Activated T-helper 2 cell treated with anti-CD3 and anti-CD28 coated beads, Interferon-gamma antibody, Interleukin-2, Interleukin-4, amounts not matched to agents 10 μg/mL and 5 μg/mL and 100 μg/mL, durations not matched to agents 14 hours and 24 hours and 36 hours (primary cell): ENCODE measurements at regions not wholly inside any gene's neighbourhood (a gene's known extent, or its start where the extent isn't known, plus 50 kb on each side); places are given as distances from the start of the nearest gene placed in this dataset.
"Not testable (repeated sequence)": the region's sequence is repeated elsewhere in the genome, so short reads cannot be mapped to it uniquely, and the experiment has no call there.

Source experiments
- DNase-seq: peaks from one replicate; pipeline ENCODE4 v3.0.0; 2021; ENCODE audit warnings: low spot score
- H3K27ac Mint-ChIP-seq: one replicate; pipeline ENCODE4 v1.8.0; 2021; ENCODE audit warnings: mixed read lengths
- H3K27me3 Mint-ChIP-seq: one replicate; pipeline ENCODE4 v1.8.0; 2021; ENCODE audit warnings: low read depth, mixed read lengths
- H3K36me3 Mint-ChIP-seq: one replicate; pipeline ENCODE4 v1.8.0; 2021; ENCODE audit warnings: low read depth, mixed read lengths
- H3K4me1 Mint-ChIP-seq: one replicate; pipeline ENCODE4 v1.8.0; 2021; ENCODE audit warnings: low read depth, mixed read lengths
- H3K4me3 Mint-ChIP-seq: one replicate; pipeline ENCODE4 v1.8.0; 2021; ENCODE audit warnings: low read depth, mild to moderate bottlenecking, moderate library complexity, mixed read lengths
- H3K9me3 Mint-ChIP-seq: one replicate; pipeline ENCODE4 v1.8.0; 2021; ENCODE audit warnings: mixed read lengths
- intact Hi-C: fragments of 100-400 bp; cut with micrococcal nuclease; formaldehyde crosslinking; loops from one replicate; pipeline ENCODE4 v1.15.1; 2023

DNA sequence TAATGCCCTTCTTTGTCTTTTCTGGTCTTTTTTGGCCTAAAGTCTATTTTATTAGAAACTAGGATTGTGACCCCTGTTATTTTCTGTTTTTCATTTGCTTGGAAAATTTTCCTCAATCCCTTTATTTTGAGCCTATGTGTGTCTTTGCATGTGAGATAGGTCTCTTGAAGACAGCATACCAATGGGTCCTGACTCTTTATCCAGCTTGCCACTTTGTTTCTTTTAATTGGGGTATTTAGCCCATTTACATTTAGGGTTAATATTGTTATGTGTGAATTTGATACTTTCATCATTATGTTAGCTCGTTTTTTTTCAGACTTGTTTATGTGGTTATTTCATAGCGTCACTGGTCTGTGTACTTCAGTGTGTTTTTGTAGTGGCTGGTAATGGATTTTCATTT is 682.6 kb downstream of the JRKL start:
- Mint-ChIP-seq H3K9me3 (peaks cover 47% of the 10 kb centered on the region), H3K36me3 (no peaks in the 10 kb centered on the region), H3K27ac (no peak overlapping the region), H3K4me3 (no peak overlapping the region), H3K4me1 (no peaks in the 10 kb centered on the region), H3K27me3 (no peaks in the 10 kb centered on the region)
- no peak for DNase-seq
- intact Hi-C loops: no loop called here

DNA sequence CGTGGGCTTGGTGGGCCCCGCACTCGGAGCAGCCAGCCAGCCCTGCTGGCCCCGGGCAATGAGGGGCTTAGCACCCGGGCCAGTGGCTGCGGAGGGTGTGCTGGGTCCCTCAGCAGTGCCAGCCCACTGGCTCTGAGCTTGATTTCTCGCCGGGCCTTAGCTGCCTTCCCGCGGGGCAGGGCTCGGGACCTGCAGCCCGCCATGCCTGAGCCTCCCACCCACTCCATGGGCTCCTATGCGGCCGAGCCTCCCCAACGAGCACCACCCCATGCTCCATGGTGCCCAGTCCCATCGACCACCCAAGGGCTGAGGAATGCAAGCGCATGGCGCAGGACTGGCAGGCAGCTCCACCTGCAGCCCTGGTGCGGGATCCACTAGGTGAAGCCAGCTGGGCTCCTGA is 686.9 kb downstream of the JRKL start:
- H3K4me1 Mint-ChIP-seq, H3K27ac Mint-ChIP-seq, H3K27me3 Mint-ChIP-seq, H3K4me3 Mint-ChIP-seq, DNase-seq, H3K36me3 Mint-ChIP-seq, intact Hi-C loops: not testable (repeated sequence)
- peaks cover 43% of the 10 kb centered on the region for H3K9me3 Mint-ChIP-seq

DNA sequence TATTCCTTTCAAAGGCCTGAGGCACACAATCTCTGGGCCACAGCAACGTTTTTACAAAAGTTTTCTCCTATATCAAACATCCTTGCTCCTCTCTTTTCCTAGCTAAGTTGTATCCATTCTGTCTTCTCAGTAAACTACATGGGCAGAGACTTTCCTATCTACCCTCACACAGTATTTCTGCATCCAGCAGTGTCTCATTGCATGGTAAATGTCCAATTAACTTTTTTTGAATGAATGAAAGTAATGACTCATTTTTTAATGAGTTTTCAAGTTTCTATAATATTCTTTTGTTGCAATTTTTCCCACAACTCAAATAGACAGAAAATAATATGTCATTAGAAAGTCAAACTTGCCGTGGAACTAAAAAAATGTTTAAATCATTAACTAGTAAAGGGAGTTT is 688.6 kb downstream of the JRKL start:
- Mint-ChIP-seq H3K27ac (no peak overlapping the region), H3K4me1 (no peaks in the 10 kb centered on the region), H3K4me3 (no peak overlapping the region), H3K27me3 (no peaks in the 10 kb centered on the region), H3K9me3 (peaks cover 31% of the 10 kb centered on the region), H3K36me3 (no peaks in the 10 kb centered on the region)
- DNase-seq: no peak
- intact Hi-C loops: no loop called here

DNA sequence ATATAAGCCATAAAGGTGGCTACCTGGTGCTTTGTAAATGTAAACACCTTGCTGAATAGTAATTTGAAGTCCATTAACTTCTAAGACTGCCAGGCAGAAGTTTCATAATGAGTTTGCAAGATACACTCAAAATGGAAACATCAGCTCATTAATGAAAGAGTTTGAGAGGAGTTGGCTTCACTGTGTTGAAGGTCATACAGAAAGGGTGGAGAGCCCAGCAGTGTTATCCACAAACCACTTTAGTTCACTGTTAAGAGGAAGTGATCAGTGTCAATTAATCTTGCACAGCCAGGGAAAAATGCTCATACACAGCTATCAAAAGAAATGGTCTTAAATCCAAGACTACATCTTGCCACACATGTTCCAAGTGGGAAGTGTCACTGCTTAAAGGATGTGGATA is 689.4 kb downstream of the JRKL start:
- no peak overlapping the region for H3K27ac Mint-ChIP-seq
- H3K36me3 Mint-ChIP-seq: no peaks in the 10 kb centered on the region
- intact Hi-C loops: no loop called here

DNA sequence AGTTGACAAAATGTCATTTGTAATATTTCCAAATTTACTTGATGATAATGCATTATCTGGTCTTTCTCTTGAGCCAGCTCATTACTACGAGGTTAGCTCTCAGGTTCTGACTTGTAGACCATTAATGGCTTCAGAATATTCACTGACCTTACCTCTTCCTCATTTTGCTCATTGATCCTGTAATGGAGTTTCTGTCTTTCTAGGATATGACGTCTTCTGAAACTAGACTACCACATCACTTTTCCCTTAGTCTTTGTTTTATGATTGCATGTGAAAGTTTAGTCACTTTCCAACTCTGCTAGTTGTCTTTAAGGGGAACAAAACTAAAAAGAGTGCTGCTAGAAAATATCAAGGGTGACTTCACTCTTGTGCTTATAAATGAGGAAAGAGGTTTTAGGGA is 697.6 kb downstream of the JRKL start:
- no peaks in the 10 kb centered on the region for H3K36me3 Mint-ChIP-seq
- intact Hi-C loops: no loop called here
- H3K4me3 Mint-ChIP-seq: no peak overlapping the region
- H3K27me3 Mint-ChIP-seq: no peaks in the 10 kb centered on the region
- no peak overlapping the region for H3K27ac Mint-ChIP-seq
- H3K4me1 Mint-ChIP-seq: no peaks in the 10 kb centered on the region
- DNase-seq: no peak
- peaks cover 21% of the 10 kb centered on the region for H3K9me3 Mint-ChIP-seq

More for the DNA sequence above, 689.4 kb downstream of the JRKL start:
- Mint-ChIP-seq H3K9me3 (peaks cover 26% of the 10 kb centered on the region), H3K27me3 (no peaks in the 10 kb centered on the region), H3K4me1 (no peaks in the 10 kb centered on the region), H3K4me3 (no peak overlapping the region)
- DNase-seq: no peak

DNA sequence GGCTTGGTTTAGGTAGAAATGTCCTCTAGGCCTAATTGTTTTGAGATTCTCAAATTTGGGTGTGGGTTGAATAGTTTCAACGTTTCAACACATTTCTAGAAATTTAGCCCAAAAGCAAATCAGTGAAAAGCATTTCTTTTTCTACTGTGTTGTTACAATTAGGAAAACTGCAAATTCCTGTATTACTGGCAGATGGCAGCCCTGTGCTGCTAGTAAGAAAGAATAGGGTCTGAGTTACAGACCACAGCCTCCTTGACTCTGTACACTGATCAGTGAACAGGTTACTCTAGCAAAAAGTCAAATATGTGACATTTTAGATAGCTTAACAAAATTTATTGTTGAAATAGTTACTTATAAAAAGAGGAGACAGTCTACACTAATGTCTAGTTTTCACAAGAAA is 703.0 kb downstream of the JRKL start:
- H3K36me3 Mint-ChIP-seq: no peaks in the 10 kb centered on the region
- no peaks in the 10 kb centered on the region for H3K4me1 Mint-ChIP-seq
- intact Hi-C loops: no loop called here
- DNase-seq: no peak
- H3K9me3 Mint-ChIP-seq: peaks cover 15% of the 10 kb centered on the region
- H3K4me3 Mint-ChIP-seq: no peak overlapping the region
- H3K27me3 Mint-ChIP-seq: no peaks in the 10 kb centered on the region
- no peak overlapping the region for H3K27ac Mint-ChIP-seq

DNA sequence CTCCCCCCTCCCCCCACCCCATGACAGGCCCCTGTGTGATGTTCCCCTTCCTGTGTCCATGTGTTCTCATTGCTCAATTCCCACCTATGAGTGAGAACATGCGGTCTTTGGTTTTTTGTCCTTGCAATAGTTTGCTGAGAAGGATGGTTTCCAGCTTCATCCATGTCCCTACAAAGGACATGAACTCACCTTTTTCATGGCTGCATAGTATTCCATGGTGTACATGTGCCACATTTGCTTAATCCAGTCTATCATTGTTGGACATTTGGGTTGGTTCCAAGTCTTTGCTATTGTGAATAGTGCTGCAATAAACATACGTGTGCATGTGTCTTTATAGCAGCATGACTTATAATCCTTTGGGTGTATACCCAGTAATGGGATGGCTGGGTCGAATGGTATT is 712.4 kb downstream of the JRKL start:
- H3K4me3 Mint-ChIP-seq, H3K27ac Mint-ChIP-seq, DNase-seq, H3K36me3 Mint-ChIP-seq, intact Hi-C loops, H3K4me1 Mint-ChIP-seq, H3K27me3 Mint-ChIP-seq: not testable (repeated sequence)
- peaks cover 26% of the 10 kb centered on the region for H3K9me3 Mint-ChIP-seq

- no peak for DNase-seq
- no peaks in the 10 kb centered on the region for H3K36me3 Mint-ChIP-seq
- intact Hi-C loops: no loop called here
- H3K4me3 Mint-ChIP-seq: no peak overlapping the region
- H3K27ac Mint-ChIP-seq: no peak overlapping the region
- no peaks in the 10 kb centered on the region for H3K4me1 Mint-ChIP-seq
- no peaks in the 10 kb centered on the region for H3K27me3 Mint-ChIP-seq
- peaks cover 15% of the 10 kb centered on the region for H3K9me3 Mint-ChIP-seq
Observed at GRCh38 chr11:97107604-97108003, 717.8 kb downstream of the JRKL start.

DNA sequence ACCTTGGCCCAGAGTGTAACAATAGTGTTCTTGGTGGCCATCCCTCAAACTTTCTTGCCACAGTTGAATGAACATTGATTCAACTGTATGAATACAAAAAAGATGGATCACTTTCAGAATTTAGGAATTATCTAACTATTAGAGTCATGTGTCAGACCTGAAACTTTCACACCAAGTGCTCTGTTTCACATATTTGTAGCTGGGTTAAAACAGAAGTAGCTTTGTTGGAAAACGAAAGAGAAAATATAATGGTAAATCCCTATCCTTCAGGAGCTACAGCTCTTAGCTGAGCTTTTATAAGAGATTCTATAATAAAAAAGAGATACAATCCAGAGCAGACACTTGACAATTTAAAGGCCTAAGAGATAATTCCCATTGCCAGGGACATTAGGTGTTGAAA is 719.3 kb downstream of the JRKL start:
- Mint-ChIP-seq H3K9me3 (peaks cover 5% of the 10 kb centered on the region), H3K4me3 (no peak overlapping the region), H3K36me3 (no peaks in the 10 kb centered on the region), H3K27me3 (no peaks in the 10 kb centered on the region), H3K4me1 (no peaks in the 10 kb centered on the region), H3K27ac (no peak overlapping the region)
- no peak for DNase-seq
- intact Hi-C loops: no loop called here

DNA sequence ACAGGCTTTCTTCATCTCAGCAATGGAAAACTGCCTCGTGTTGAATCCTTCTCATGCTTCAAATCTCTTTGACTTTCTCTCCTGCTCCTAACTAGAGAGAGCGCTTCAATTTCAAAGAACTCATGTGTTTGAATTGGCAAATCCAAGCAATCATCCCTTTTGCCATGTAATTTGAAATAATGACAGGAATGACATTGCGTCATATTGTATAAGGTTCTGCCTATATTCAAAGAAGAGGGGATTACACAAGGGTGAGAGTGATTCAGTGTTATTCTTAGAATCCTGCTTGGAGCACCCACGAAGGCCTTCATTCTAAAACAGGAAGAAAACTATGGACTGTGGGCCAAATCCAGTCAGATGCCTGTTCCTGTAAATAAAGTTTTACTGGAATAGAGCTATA is 720.6 kb downstream of the JRKL start:
- Mint-ChIP-seq H3K27me3 (no peaks in the 10 kb centered on the region), H3K27ac (no peak overlapping the region), H3K9me3 (peaks cover 4% of the 10 kb centered on the region), H3K36me3 (no peaks in the 10 kb centered on the region), H3K4me3 (no peak overlapping the region), H3K4me1 (no peaks in the 10 kb centered on the region)
- intact Hi-C loops: no loop called here
- DNase-seq: no peak

GRCh38 chr11:97111559-97111958 is 721.7 kb downstream of the JRKL start:
- no peaks in the 10 kb centered on the region for H3K4me1 Mint-ChIP-seq
- H3K4me3 Mint-ChIP-seq: no peak overlapping the region
- no peak overlapping the region for H3K27ac Mint-ChIP-seq
- no peak for DNase-seq
- no peaks in the 10 kb centered on the region for H3K27me3 Mint-ChIP-seq
- H3K9me3 Mint-ChIP-seq: peaks cover 4% of the 10 kb centered on the region
- no peaks in the 10 kb centered on the region for H3K36me3 Mint-ChIP-seq
- intact Hi-C loops: no loop called here

DNA sequence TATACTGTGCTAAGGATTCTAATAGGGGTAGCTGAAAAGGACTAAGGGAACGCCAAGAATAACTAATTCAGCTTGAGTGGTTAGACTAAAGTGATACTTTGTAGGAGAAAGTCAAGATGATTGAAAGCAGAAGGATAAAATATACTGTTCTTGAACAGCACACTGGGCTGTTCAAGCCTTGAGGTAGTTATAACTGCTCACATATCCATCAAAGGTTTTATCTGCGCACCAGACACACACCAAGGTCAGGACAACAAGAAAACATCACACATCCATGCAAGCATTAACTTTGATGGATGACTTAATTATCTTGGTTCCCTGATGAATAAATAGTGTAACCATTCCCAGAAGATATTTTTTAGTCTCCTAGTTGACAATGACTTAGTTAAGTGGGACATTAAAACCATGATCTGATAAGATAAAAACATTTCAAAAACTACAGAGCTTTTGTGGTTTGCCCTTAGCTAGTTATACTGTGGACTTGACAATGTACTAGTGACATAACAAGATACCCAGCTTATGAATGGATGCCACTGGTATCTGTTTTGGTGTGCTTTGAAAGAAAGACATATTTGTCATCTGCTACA is 728.9 kb downstream of the JRKL start:
- Mint-ChIP-seq H3K4me3 (no peak overlapping the region), H3K9me3 (no peaks in the 10 kb centered on the region)

GRCh38 chr11:97123237-97123636 is 733.4 kb downstream of the JRKL start:
- no peaks in the 10 kb centered on the region for H3K27me3 Mint-ChIP-seq
- intact Hi-C loops: no loop called here
- no peak for DNase-seq
- H3K9me3 Mint-ChIP-seq: peaks cover 5% of the 10 kb centered on the region
- H3K4me3 Mint-ChIP-seq: no peak overlapping the region
- H3K4me1 Mint-ChIP-seq: no peaks in the 10 kb centered on the region
- H3K36me3 Mint-ChIP-seq: no peaks in the 10 kb centered on the region
- H3K27ac Mint-ChIP-seq: no peak overlapping the region

More for the DNA sequence above, 728.9 kb downstream of the JRKL start:
- intact Hi-C loops: no loop called here
- Mint-ChIP-seq H3K4me1 (no peaks in the 10 kb centered on the region), H3K36me3 (no peaks in the 10 kb centered on the region), H3K27ac (no peak overlapping the region), H3K27me3 (no peaks in the 10 kb centered on the region)
- no peak for DNase-seq

- Mint-ChIP-seq H3K27ac (no peak overlapping the region), H3K9me3 (peaks cover 28% of the 10 kb centered on the region), H3K4me3 (no peak overlapping the region), H3K27me3 (no peaks in the 10 kb centered on the region), H3K4me1 (no peaks in the 10 kb centered on the region), H3K36me3 (no peaks in the 10 kb centered on the region)
- no peak for DNase-seq
- intact Hi-C loops: no loop called here
Observed at GRCh38 chr11:97136067-97136466, 746.3 kb downstream of the JRKL start.
